ENCODE measurements at regions not wholly inside any gene's neighbourhood (a gene's known extent, or its start where the extent isn't known, plus 50 kb on each side); places are given as distances from the start of the nearest gene placed in this dataset.
A peak's percentile ranks its signal among the peaks of the same experiment; 100 is the strongest.

GRCh38 chr7:119197877-119198527 is 973.5 kb downstream of the ANKRD7 start:
- H3K27ac ChIP-seq: no peak overlapping the region
- WGBS, 2 donors: 11 to 14% methylated on average over 8 of the region's 8 CpGs
- H3K4me3 ChIP-seq: no peak overlapping the region
- no peaks in the 10 kb centered on the region for H3K4me1 ChIP-seq
- peak in 3 of 4 donors; percentile 78 to 81 (median 81) for ATAC-seq
- peak in 4 of 6 donors; percentile 19 to 30 (median 24) for DNase-seq
- H3K36me3 ChIP-seq: no peaks in the 10 kb centered on the region
- H3K27me3 ChIP-seq: no peaks in the 10 kb centered on the region
- no peaks in the 10 kb centered on the region for H3K9me3 ChIP-seq
- peak; percentile 37 to 64 (median 60) for TF ChIP-seq CTCF (IDR thresholded peaks at IDR 0.05)
- intact Hi-C loops (cut with DNase I): no loop called here
- no peak for FAIRE-seq

- DNase-seq: no peak
- no peaks in the 10 kb centered on the region for H3K4me1 ChIP-seq
- 79 to 84% methylated on average over 3 of the region's 3 CpGs for WGBS, 2 donors
- no peak for ATAC-seq
- no peaks in the 10 kb centered on the region for H3K36me3 ChIP-seq
- H3K9me3 ChIP-seq: no peaks in the 10 kb centered on the region
- intact Hi-C loops (cut with DNase I): no loop called here
- no peak overlapping the region for H3K27ac ChIP-seq
- H3K27me3 ChIP-seq: no peaks in the 10 kb centered on the region
- no peak overlapping the region for H3K4me3 ChIP-seq
- no peak for TF ChIP-seq CTCF (IDR thresholded peaks at IDR 0.05)
- FAIRE-seq: no peak
Measured at GRCh38 chr7:119219663-119220062, 995.2 kb downstream of the ANKRD7 start.

- no peaks in the 10 kb centered on the region for H3K9me3 ChIP-seq
- FAIRE-seq (no peak), DNase-seq (no peak), ATAC-seq (no peak)
- WGBS, 2 donors: 46 to 51% methylated on average over 2 of the region's 2 CpGs
- no peak for TF ChIP-seq CTCF (IDR thresholded peaks at IDR 0.05)
- no peak overlapping the region for H3K4me3 ChIP-seq
- no peaks in the 10 kb centered on the region for H3K4me1 ChIP-seq
- no peak overlapping the region for H3K27ac ChIP-seq
- H3K27me3 ChIP-seq: no peaks in the 10 kb centered on the region
- intact Hi-C loops (cut with DNase I): no loop called here
- H3K36me3 ChIP-seq: no peaks in the 10 kb centered on the region
Measured at GRCh38 chr7:119223930-119224329, 999.4 kb downstream of the ANKRD7 start.

GRCh38 chr7:119228482-119228881 is 1004.0 kb downstream of the ANKRD7 start:
- no peak for TF ChIP-seq CTCF (IDR thresholded peaks at IDR 0.05)
- ATAC-seq: no peak
- DNase-seq: no peak

GRCh38 chr7:119232091-119232490 is 1007.6 kb downstream of the ANKRD7 start:
- H3K4me3 ChIP-seq: no peak overlapping the region
- no peaks in the 10 kb centered on the region for H3K27me3 ChIP-seq
- FAIRE-seq (no peak), ATAC-seq (no peak), DNase-seq (no peak)
- whole genome bisulfite sequencing, 2 donors: 44 to 55% methylated on average over 2 of the region's 2 CpGs
- H3K27ac ChIP-seq: no peak overlapping the region
- no peak for TF ChIP-seq CTCF (IDR thresholded peaks at IDR 0.05)
- no peaks in the 10 kb centered on the region for H3K36me3 ChIP-seq
- intact Hi-C loops (cut with DNase I): no loop called here
- no peaks in the 10 kb centered on the region for H3K9me3 ChIP-seq
- H3K4me1 ChIP-seq: no peaks in the 10 kb centered on the region

More at GRCh38 chr7:119228482-119228881, 1004.0 kb downstream of the ANKRD7 start:
- intact Hi-C loops (cut with DNase I): no loop called here
- Histone ChIP-seq H3K9me3 (no peaks in the 10 kb centered on the region), H3K27ac (no peak overlapping the region), H3K36me3 (no peaks in the 10 kb centered on the region), H3K4me1 (no peaks in the 10 kb centered on the region), H3K4me3 (no peak overlapping the region), H3K27me3 (no peaks in the 10 kb centered on the region)
- no peak for FAIRE-seq
- 75 to 76% methylated on average over 1 of the region's 1 CpG for WGBS, 2 donors
